ENCODE measurements at regions not wholly inside any gene's neighbourhood (a gene's known extent, or its start where the extent isn't known, plus 50 kb on each side); places are given as distances from the start of the nearest gene placed in this dataset.

DNA sequence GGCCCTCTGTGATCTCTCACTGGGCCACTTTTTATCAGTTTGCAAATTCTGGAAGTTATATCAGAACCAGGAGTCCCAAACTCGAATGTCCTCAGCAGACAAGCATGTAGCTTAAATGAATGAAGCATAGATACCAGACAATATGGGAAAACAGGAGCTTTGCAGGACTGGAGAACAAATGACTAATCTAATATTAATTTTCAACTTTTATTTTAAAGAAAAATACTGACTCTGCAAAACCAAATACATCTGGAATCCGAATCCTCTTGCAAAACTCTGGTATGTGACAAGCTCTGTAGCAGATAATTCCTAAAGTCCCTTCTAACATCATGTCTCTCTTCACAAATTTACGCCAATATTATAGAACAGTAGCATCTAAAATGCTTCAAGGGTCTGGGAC is 427.4 kb downstream of the TTLL7 start:
- DNase-seq, result no peak

DNA sequence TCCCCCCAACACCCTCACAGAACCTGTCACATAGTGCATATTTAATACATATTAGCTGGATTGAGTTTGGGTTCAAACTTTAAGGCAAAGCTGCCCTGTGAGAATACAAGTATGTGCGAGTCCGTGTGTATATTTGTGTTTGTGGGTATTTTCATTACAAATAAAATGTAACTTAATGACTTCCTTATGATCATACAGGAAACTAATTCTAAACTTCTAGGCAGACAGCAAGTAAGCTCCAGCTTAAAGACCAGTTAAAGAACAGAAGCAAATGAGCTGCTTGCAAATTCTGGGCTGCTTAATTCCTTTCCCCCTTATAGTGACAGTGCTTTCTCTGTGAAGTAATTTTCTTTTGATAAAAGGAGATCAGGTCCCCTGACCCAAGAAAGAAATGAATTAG is 437.6 kb downstream of the TTLL7 start:
- no peak for DNase-seq

DNA sequence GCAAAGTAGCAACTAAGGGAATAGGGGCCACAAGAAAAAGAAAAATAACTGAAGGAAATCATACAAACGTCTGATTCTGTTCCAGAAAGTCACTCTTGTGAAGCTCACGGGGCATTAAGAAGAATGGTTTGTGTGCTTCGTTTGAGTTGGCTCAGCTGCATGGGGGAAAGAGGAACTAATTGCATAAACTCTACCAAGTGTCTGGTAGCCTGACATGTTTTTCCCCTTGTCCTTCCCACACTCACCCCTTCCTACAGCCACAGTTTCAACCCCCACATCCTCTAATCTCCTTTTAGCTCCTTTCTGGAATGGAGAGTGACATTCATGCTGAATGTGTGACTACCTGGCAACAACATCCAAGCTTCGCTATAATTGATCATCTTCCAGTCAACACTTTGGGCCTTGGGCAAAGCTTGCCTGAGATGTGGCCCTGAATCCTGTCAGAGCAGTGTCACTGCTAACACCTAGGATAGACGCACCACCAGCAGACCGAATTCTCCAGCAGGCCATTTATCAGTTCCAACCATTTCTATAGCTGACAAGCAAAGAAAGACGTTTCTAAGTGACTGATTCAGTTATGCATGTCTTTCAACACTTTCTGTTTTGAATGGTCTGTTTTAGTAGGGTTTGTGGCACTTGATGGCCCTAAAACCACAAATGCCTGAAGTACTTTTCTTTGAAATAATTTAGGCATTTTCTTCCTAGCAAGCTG is 439.6 kb downstream of the TTLL7 start:
- DNase-seq, result no peak

DNA sequence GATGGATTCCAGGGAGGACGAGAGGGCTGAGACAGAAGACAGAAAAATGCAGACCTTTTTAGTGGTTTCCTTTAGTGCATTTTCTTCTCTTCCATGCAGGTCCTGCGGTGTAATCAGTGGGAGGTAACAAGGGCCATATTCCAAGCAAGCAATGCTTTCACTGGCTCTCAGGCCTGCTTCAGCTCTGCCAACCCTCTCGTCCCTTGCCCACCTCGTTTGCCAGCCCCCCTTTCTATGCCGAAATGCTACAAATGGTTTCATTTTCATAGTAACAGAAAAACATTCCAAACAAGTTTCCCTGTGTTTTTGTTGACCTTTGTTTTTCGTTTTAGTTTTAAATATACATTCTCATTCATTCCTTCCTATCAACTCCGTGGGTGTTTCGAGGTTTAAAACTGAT is 443.1 kb downstream of the TTLL7 start:
- DNase-seq, result no peak

DNA sequence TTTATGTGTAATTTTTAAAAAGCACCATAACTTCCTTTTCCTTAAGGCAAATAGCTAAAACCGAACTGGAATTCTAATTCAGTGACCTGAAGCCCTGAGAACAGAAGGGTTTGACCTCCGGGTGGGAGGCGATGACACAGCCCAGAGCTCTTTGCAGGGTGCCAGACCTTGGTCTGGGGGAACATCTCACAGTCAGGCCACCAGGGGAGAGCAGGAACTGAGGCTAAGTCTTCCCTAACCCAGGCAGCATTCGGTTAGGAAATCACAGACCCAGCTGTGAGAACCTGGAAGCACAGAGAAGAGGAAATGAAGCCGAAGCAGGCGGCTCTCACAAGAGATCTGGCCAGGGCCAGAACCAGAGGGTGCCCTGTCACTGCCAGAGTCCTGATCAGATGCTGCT is 444.8 kb downstream of the TTLL7 start:
- no peak for DNase-seq

DNA sequence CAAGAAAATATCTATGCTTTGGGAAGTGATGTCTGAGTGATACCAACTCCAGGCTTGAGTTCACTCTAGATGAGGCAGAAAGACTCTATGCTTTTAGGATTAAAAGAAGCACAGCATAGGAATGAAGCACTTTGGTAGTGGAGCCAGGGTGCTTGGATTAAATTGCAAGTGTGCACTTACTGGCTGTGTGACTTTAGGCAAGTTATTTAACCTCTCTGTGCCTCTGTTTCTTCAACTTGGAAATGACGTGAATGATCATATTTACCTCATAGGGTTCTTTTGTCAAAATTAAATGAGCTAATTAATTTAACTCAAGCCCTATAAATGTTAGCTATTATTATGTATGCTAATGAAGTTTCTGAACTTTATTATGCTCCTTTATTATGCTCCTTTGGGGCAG is 446.1 kb downstream of the TTLL7 start:
- DNase-seq, result no peak

DNA sequence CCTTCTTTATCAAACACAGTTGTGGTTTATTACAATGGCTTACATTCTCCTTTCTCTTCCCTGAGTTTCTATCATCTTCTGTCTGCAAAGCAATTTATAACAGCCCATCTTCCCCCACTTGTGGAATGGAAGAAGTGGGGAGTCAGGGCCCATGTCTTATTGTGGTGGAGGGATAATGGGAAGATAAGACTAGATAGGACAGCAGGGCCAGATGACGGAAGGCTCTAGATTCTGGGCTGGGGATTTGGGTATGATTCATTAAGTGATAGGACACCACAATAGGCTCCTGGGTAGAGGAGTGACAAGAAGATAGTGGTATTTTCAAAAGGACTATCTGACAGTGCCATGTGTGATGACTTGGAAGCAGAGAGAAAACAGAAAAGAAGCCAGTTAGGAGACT is 450.6 kb downstream of the TTLL7 start:
- no peak for DNase-seq

DNA sequence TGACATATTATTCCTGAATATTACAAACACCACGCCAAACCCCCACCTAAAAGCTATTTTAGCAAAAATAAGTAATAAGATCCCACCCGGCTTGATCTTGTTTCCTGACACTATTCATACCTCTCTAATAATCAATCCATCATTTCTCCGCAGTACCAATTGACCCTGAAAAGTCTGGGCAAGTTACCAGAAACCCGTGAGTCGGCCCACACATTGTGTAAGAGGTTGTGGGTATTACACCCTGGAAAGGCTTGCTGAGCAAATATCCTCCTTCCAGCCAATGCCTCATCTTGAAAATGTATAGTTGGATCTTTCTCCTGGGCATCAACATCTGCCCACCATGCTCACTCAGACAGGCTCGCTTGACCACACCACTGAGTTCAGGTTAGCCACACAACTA is 451.0 kb downstream of the TTLL7 start:
- DNase-seq, result no peak

DNA sequence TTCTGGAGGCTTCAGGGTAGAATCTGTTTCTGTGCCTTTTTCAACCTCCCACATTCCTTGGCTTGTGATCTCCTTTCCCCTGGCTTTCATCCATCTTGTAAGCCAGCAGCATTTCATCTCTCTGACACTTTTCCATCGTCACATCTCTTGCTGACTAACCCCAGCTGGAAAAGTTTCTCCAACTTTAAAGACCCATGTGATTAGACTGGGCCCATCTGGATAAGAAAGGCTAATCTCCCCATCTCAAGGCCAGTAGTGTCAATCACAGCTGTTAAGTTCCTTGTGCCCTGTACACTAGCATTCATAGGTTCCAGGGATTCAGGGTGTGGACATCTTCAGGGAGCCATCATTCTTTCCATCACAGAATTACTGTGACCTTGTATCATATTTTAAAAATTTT is 452.1 kb downstream of the TTLL7 start:
- DNase-seq, result no peak

DNA sequence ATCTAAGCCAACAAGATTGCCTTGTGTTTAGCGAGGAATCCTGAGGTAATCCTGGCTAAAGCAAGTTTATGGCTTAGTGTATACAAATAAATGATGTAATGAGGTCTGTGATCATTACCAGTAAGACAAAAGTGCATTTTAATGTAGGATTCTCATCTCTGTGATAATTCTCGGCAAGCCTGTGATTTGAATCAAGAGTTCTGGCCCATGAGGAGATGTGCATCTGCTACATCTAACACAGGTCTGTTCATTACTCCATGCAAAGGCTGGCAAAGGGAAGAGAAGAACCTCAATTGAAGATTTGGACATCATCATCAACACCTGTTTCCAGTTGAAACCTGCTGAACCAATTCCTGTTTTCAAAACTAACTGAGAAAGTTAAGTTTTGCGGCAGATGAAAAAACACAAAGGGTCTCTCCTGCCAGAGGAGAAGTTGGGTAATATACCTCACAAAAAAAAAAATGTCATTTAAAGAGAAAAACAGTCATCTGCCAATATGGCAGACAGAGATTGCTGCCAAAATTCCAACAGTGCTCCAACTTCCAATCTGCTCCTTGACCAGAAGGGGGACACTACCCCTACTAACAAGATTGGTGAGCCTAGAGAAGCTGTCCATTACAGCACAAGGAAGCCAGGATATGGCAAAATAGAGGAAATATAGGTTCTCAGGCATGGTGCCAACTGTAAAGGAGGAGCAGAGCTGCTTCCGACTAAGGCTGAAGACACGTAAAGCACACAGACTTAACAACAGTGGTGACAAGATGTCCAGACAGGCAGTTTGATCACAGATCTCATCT is 453.7 kb downstream of the TTLL7 start:
- no peak for DNase-seq

DNA sequence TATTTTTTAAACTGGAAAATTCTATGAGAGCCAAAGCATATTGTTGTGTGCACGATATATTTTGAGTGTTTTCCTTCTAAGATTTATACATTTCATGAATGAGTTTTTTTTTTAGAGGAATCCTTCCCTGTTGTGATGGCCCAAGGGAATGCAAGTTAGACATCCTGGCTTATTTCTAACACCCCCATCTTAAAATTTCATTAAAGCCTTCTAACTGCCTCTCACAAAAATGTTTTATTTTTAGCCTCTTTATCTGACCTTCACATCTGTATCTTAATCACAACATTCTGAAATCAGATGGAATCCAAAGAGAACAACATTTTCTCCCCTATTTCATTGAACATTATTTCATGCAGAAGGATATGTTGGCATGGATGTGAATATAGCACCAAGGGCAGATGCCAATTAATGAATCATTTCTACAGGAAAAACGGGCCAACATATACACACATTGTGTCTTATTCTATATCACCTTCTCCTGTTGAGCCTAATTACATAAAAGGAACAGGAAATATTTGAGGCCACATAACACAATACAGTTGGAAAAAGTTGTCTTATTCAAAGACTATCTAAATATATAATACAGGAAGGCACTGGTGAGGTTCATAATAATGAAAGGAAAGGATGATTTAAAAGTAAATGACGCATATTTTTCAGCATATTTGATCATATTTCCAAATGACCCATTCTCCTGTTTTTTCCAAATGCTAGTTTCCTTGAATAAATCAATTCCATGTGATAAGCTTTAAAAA is 455.5 kb downstream of the TTLL7 start:
- DNase-seq, result no peak

DNA sequence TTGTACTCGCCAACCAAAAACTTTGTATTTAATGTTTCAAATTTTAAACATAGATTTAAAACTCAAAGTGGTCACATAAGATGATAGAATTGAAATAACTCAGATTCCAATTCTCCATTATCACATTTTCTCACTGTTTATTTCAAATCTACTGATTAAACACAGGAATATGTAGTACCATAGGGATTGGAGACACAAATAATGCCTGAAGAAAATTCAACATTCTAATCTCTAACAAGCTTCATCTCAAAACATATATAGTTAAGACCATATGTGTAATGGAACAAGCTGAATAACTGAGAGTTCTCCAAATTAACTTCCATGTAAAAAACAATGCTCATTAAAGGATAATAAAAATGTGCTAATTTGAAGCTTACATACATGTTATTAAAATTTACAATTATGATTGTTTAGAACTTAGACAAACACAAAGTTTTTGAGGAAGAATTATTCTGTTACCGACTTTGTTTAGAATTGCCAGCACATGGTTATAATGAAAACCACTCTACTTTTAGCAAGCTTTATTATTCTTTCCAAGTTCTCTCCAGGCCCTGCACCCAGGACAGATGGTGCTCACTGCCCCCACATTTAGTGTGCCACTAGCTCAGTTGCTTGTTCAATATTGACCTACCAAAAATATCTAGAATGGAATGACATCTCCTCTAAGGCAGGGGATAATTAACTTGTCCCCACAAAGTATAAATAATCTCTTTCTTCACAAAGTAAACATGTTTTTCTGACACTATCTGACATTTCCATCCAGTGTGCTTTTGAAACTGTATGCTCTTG is 467.2 kb downstream of the TTLL7 start:
- no peak for DNase-seq

DNA sequence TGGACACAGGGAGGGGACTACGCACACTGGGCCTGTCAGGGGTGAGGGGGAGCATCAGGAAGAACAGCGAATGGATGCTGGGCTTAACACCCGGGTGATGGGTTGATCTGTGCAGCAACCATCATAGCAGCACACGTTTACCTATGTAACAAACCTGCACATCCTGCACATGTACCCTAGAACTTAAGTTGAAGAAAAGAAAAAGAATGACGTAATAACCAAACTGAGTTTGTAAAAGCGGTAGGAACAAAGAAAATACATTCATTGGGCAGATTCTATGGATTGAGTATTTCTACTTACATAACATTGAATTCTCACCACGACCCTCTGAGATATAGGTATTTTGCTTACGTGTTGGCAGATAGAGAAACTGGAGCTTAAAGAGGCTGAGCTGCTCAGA is 468.4 kb downstream of the TTLL7 start:
- DNase-seq, result no peak

DNA sequence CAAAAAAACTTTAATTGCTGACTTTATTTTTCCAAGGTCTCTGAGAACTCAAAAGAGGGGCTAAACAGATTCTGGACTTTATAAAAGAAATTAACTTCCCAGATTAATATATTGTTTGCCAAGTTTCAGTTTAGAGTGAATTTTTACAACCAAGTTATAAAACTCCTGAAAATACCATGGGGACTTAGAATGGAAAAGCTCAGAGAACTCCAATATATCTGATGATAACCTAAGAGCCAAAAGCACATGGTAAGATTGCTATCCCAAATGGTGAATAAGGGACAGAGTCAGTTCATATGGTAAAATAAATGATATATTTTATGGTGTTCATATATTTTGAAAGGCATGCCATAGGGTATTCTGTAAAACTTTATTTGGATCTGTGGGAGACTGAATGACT is 470.9 kb downstream of the TTLL7 start:
- no peak for DNase-seq

DNA sequence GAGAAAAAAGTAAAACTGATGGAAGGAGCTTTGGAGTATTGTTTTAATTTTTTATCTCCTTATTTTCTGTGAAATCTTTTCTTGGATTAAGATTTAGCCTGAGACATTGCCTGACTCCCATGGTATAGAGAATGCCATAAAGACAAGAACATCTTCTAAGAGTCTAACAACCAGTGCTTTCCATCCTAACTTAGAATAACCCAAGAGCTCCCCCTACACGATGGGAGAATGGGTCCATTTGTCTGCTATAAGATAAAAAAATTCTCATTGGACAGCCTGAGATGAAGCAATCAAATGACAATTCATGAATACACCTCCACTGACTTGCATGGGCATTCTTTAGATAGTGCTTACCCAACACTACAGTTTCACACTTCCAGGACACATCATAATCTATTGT is 478.1 kb downstream of the TTLL7 start:
- no peak for DNase-seq

DNA sequence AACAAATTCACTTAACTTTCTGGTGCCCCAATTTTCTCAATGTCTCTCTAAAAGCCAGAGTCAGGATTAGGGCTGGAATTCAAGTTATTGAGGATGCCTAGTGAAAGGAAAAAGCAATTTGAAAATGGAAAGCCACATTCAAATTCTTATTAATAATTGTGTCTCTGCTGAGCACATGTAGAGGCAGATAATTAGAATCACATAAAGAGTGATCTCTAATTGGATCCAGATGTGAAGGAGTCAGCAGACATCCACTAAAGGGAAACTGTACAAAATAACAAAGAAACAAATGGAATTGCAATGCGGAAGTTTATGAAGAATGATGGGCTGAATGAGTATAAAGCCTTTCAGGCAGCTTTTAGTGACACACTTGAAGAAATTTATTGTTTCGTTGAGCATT is 482.6 kb downstream of the TTLL7 start:
- no peak for DNase-seq

DNA sequence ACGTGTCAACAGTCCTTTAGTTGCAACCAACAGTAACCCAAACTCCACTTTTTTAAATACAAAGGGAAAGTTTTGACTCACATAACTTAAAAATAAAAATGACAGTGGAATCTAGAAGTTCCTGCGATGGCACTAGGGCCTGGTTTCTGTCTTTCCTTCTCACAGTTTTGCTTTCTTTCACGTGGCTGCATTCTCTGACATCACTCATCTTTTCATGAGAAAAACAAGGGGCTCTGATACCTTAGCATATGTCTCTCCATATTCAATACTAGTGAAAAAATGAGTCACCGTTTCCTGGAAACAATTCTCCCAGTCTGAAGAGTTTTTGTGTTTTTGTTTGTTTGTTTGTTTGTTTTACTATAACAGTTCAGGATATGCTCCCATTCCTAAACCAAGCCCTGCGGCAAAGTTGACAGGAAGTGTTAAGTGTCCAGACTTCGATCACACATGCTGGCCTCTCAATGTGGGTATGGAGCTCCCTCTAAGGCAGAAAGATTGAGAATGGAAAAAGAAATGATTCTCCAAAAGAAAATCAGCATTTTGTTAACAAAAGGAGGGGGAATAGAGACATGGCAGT is 483.3 kb downstream of the TTLL7 start:
- DNase-seq, result no peak

DNA sequence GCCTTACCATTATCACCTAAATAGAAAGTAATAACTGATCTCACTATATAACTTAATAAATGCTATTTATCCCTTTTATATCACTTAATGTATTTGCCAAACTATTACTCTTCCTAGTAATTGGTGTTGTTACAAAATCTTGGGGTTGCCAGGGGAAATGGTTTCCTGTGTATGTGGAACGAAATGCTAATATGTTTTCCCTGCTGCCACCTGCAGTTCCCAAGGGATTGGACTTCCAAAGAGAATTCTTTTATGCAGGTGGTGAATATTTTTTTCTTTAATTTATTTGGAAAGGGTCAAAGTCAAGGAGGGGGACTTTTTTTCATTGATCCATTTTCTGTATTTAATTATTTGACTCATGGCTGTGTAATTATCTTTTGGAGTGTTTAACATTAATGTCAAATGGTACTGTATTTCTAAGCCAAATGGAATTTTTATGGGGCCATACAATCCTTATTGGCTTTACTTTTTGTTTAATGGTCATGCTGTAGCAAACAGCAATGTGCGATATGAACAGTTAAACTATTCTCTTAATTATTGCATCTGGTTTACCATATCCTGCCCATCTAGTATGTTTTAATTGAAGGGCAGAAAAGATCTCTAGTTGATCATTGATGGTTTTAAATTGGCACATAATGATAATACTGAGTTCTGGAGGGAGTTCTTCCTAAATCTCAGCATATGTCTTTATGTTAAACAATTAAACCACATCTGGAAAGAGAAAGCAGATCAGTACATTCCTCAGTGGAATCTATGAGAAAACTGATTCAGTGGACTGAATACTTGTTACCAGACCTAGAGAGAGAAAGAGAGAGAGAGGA is 486.3 kb downstream of the TTLL7 start:
- DNase-seq, result no peak

DNA sequence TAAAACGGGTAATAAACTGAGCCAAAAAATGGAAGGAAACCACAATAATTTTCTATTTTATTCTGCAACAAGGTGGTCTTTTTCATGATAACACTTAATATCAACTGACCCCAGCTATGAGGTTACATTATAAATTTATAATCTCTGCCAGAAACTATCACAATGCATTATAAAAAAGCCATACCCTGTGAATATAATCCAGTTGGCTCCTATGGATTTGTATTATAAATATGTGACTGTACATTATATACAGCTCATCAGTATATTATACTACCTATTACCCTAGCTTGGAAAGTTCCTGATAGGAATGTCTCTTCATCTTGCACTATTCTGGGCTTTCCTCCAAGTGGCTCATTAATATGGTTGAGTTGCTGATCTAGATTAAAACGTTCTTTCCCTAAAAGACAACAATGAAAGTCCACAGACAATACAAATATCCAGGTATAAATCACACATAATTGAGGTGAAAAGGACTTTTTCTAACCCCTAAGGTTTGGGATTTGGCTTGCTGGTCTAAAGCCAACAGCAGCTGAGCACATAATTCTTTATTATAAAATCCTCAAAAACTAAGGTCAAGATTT is 487.7 kb downstream of the TTLL7 start:
- no peak for DNase-seq

DNA sequence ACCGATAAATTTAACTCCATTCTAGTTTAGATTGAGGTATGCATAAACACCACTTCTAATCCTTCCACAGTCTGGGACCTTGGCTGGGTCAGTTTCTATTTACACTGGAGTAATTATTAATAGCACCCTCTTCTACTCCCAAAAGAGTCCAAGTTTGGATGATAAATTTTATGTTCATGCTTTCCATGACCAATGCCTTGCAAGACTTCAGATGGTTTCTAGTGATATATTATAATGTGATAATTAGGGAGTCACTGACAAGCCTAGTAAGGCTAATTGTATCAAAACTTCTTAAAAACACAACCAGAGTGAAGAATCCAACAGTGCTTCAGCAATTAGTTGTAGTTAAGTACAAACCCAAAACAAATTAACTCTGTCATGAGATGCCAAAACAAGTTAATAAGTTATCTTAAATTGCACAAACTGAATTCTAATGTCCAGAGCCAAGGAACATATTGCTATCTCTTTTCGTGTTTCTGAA is 489.6 kb downstream of the TTLL7 start:
- DNase-seq, result no peak

DNA sequence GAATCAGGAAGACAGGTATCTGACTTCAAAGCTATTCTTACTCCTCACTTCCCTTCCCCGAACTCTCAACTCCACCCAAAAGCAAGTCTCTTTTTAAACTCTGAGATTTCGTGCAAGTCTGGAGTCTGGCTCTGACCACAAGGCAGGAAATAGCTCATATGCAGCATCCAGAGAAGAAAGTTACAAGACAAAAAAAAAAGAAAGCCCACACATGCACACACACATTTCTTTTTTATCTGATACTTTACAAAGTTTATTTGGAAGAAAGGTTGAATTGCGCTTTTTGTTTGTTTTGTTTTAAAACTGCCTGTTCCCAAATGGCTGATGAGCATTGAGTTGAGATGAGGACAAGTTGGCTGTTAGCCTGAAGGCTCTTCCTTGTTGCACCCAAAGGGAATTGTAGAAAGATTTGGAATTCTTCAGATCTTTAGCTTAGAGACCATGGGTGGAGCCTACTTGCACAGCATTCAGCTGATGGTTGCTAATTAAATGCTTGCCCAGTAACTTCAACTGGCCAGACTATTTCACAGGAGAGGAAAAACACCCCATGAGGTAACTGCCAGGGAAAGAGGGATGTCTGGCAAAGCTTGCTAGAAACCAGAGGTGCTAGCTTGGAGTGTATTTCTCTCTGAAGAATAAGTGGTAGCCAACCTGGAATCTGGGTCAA is 490.3 kb downstream of the TTLL7 start:
- DNase-seq, result no peak

All from inflammatory macrophage treated with lipopolysaccharide for 4 hours (primary cell).